ENCODE measurements at regions not wholly inside any gene's neighbourhood (a gene's known extent, or its start where the extent isn't known, plus 50 kb on each side); places are given as distances from the start of the nearest gene placed in this dataset.
"Not testable (repeated sequence)": the region's sequence is repeated elsewhere in the genome, so short reads cannot be mapped to it uniquely, and the experiment has no call there.

DNA sequence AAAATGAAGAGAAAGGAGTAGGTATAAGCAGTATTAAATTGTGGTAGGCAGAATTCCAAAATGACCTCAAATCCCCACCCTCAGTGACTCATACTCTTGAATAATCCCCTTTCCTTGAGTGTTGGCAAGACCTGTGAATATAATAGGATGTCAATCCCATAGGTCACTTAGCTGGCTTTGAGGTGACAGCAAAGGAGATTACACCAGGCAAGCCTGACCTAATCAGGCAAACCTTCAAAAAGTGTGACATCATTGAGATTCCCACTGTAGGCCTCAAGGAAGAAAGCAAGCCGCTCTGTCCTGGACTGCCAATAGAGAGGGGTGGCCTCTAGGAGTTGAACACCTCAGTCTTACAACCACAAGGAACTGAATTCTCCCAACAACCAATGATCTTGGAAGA lies 535.2 kb downstream of the RBFOX1 start:
- CTCF ChIA-PET = no interaction called here
- no peak for DNase-seq (ENCODE audit: low read depth)
- Histone ChIP-seq H3K27me3 (ENCODE audit: control insufficient read depth, insufficient read depth, low read length) (no peaks in the 10 kb centered on the region), H3K36me3 (ENCODE audit: control insufficient read depth, insufficient read depth, low read length) (no peaks in the 10 kb centered on the region), H3K4me3 (ENCODE audit: low read depth, low read length) (no peak overlapping the region)
- TF ChIP-seq, protein P1, sequence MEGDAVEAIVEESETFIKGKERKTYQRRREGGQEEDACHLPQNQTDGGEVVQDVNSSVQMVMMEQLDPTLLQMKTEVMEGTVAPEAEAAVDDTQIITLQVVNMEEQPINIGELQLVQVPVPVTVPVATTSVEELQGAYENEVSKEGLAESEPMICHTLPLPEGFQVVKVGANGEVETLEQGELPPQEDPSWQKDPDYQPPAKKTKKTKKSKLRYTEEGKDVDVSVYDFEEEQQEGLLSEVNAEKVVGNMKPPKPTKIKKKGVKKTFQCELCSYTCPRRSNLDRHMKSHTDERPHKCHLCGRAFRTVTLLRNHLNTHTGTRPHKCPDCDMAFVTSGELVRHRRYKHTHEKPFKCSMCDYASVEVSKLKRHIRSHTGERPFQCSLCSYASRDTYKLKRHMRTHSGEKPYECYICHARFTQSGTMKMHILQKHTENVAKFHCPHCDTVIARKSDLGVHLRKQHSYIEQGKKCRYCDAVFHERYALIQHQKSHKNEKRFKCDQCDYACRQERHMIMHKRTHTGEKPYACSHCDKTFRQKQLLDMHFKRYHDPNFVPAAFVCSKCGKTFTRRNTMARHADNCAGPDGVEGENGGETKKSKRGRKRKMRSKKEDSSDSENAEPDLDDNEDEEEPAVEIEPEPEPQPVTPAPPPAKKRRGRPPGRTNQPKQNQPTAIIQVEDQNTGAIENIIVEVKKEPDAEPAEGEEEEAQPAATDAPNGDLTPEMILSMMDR (IDR thresholded peaks at IDR 0.05; ENCODE audit: insufficient read depth, low read depth, low read length) = no peak
- POLR2A ChIA-PET = no interaction called here

- POLR2A ChIA-PET = no interaction called here
- CTCF ChIA-PET = no interaction called here
- TF ChIP-seq, protein P1 (IDR thresholded peaks at IDR 0.05; ENCODE audit: insufficient read depth, low read depth, low read length) = no peak
- no peak for DNase-seq (ENCODE audit: low read depth)
- no peaks in the 10 kb centered on the region for H3K27me3 ChIP-seq (ENCODE audit: control insufficient read depth, insufficient read depth, low read length)
- no peaks in the 10 kb centered on the region for H3K36me3 ChIP-seq (ENCODE audit: control insufficient read depth, insufficient read depth, low read length)
- H3K4me3 ChIP-seq (ENCODE audit: low read depth, low read length) = no peak overlapping the region
Measured at GRCh38 chr16:7866144-7866543, 533.5 kb downstream of the RBFOX1 start.

DNA sequence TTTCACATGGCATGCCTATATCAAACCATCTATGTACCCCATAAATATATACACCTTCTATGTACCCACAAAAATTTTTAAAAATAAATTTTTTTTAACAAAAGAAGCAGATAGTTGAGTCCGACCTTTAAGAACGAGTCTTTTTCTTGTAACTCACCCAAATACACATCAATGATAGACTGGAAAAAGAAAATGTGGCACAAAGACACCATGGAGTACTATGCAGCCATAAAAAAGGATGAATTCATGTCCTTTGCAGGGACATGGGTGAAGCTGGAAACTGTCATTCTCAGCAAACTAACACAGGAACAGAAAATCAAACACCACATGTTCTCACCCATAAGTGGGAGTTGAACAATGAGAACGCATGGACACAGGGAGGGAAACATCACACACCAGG lies 532.7 kb downstream of the RBFOX1 start:
- POLR2A ChIA-PET; H3K4me3 ChIP-seq (ENCODE audit: low read depth, low read length); CTCF ChIA-PET; H3K27me3 ChIP-seq (ENCODE audit: control insufficient read depth, insufficient read depth, low read length); H3K36me3 ChIP-seq (ENCODE audit: control insufficient read depth, insufficient read depth, low read length); DNase-seq (ENCODE audit: low read depth): not testable (repeated sequence)

GRCh38 chr16:7861891-7862582 lies 529.4 kb downstream of the RBFOX1 start:
- no peaks in the 10 kb centered on the region for H3K27me3 ChIP-seq (ENCODE audit: control insufficient read depth, insufficient read depth, low read length)
- H3K36me3 ChIP-seq (ENCODE audit: control insufficient read depth, insufficient read depth, low read length) = no peaks in the 10 kb centered on the region
- DNase-seq (ENCODE audit: low read depth) = no peak
- ChIA-PET POLR2A (no interaction called here), CTCF (no interaction called here)
- TF ChIP-seq, protein P1 (IDR thresholded peaks at IDR 0.05; ENCODE audit: insufficient read depth, low read depth, low read length) = no peak
- H3K4me3 ChIP-seq (ENCODE audit: low read depth, low read length) = no peak overlapping the region

DNA sequence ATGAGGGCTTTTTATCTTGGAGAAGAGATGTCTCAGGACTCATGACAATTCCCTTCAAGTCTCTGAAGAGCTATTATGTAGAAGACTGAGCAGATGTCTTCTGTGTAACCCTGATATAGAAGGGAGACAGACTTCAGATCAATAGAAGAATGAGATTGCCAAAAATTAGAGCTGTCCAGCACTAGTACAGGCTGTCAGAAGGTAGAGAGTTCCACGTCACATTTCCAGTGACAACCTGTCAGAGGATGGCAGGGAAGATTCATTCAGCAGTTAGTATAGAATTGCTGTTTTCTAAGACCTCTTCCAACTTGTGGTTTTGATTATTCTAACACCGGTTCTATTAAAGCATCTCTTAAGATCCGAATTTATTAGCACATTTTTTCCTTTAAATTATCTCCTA lies 520.6 kb downstream of the RBFOX1 start:
- ChIA-PET POLR2A (no interaction called here), CTCF (interaction anchor here (1.3 kb wide), 1 partner anchor 11 kb away, joined by 3 read pairs; no protein-coding TSS in a partner anchor)
- TF ChIP-seq, protein P1 (IDR thresholded peaks at IDR 0.05; ENCODE audit: insufficient read depth, low read depth, low read length) = no peak
- Histone ChIP-seq H3K4me3 (ENCODE audit: low read depth, low read length) (no peak overlapping the region), H3K27me3 (ENCODE audit: control insufficient read depth, insufficient read depth, low read length) (no peaks in the 10 kb centered on the region), H3K36me3 (ENCODE audit: control insufficient read depth, insufficient read depth, low read length) (no peaks in the 10 kb centered on the region)
- DNase-seq (ENCODE audit: low read depth) = no peak

DNA sequence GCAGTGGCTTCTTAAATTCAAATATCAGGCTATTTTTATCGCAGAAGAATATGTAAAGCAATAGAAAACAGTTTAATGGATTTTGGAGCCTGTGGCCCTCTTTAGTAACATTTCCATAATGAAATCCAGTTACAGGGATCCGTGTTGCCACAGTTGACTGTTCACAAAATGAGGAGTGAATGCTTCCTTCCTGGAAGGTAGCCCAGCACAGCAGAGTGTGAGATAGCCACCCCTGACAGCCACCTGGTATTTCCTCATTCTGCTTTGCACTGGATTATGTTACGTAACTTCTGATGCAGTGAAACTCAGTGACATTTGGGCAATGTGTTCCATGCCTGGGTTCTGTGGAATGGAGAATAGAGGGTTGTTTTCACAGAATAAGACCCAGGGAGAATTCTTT lies 517.2 kb downstream of the RBFOX1 start:
- POLR2A ChIA-PET = no interaction called here
- TF ChIP-seq, protein P1 (IDR thresholded peaks at IDR 0.05; ENCODE audit: insufficient read depth, low read depth, low read length) = no peak
- no peak for DNase-seq (ENCODE audit: low read depth)
- H3K27me3 ChIP-seq (ENCODE audit: control insufficient read depth, insufficient read depth, low read length) = no peaks in the 10 kb centered on the region
- no peak overlapping the region for H3K4me3 ChIP-seq (ENCODE audit: low read depth, low read length)
- H3K36me3 ChIP-seq (ENCODE audit: control insufficient read depth, insufficient read depth, low read length) = no peaks in the 10 kb centered on the region
- CTCF ChIA-PET = no interaction called here
